B cell (primary cell): ENCODE measurements at regions not wholly inside any gene's neighbourhood (a gene's known extent, or its start where the extent isn't known, plus 50 kb on each side); places are given as distances from the start of the nearest gene placed in this dataset.

Experiments used
- ATAC-seq: fragments of 200-7000 bp; cut with Tn5 transposase; one replicate; pipeline ENCODE4 v1.10.0; 2021; ENCODE audit warnings: low read depth, mild to moderate bottlenecking, moderate number of reproducible peaks, moderate library complexity
- CTCF ChIA-PET: fragments of 350-600 bp; sonication (Branson Sonifier 250); formaldehyde crosslinking; loops from one replicate; lab custom pipeline; 2021; ENCODE audit warnings: antibody characterized with exemption, inconsistent platforms; lab: Charles Lee
- POLR2A ChIA-PET: fragments of 350-600 bp; sonication (Branson Sonifier 250); formaldehyde crosslinking; loops from one replicate; lab custom pipeline; 2021; ENCODE audit warnings: antibody characterized with exemption; lab: Charles Lee
- DNase-seq: peaks from one replicate; pipeline ENCODE4 v3.0.0; 2013
- H2AFZ ChIP-seq: 2 replicates; pipeline ENCODE4 v1.6.1; 2012; ENCODE audit warnings: mild to moderate bottlenecking, low read depth, low read length; ENCODE audit not compliant: insufficient read depth, poor library complexity, severe bottlenecking
- H3K27ac ChIP-seq, 2 donors: 1 replicate in 1 of 2; 2 replicates in 1 of 2; pipeline ENCODE4 v1.5.1; 2012 to 2013; ENCODE audit warnings: low read length in 2 of 2, mild to moderate bottlenecking in 2 of 2, moderate library complexity in 1 of 2
- H3K27me3 ChIP-seq, 4 experiments: fragments of 200-600 bp in 1 of 4; sonication (generic) in 1 of 4; replicated peaks in 1 of 4; 1 replicate in 2 of 4; 2 replicates in 2 of 4; pipeline versions ENCODE4 v1.6.1 to v1.7.0; 2013 to 2016; ENCODE audit warnings: low read length in 3 of 4, mild to moderate bottlenecking in 2 of 4, mixed read lengths in 1 of 4, moderate library complexity in 1 of 4; ENCODE audit not compliant: insufficient read depth in 4 of 4, control insufficient read depth in 3 of 4; ENCODE audit errors: control extremely low read depth in 1 of 4
- H3K36me3 ChIP-seq, 2 experiments: replicated peaks in 1 of 2; 1 replicate in 1 of 2; 2 replicates in 1 of 2; pipeline versions ENCODE4 v1.6.1 to v1.7.1; 2013; ENCODE audit warnings: low read length in 1 of 2; ENCODE audit not compliant: insufficient read depth in 2 of 2, control insufficient read depth in 1 of 2; ENCODE audit errors: control extremely low read depth in 1 of 2, extremely low read depth in 1 of 2
- H3K4me1 ChIP-seq, 2 donors: fragments of 200-600 bp in 1 of 2; sonication (generic) in 1 of 2; 1 replicate in 1 of 2; 2 replicates in 1 of 2; pipeline versions ENCODE4 v1.5.1 to v1.6.1; 2013 to 2017; ENCODE audit warnings: low read length in 2 of 2; ENCODE audit not compliant: control insufficient read depth in 2 of 2, insufficient read depth in 2 of 2
- H3K4me2 ChIP-seq: replicated peaks from 2 replicates; pipeline ENCODE3; 2012; ENCODE audit warnings: mild to moderate bottlenecking, low read depth, low read length; ENCODE audit not compliant: poor library complexity, severe bottlenecking
- H3K4me3 ChIP-seq, 5 experiments: fragments of 200-600 bp in 1 of 5; sonication (generic) in 1 of 5; 1 replicate in 3 of 5; 2 replicates in 2 of 5; pipeline versions ENCODE4 v1.5.1 to v1.7.0; 2011 to 2016; ENCODE audit warnings: low read length in 4 of 5, mild to moderate bottlenecking in 4 of 5, low read depth in 2 of 5, control low read depth in 1 of 5, moderate library complexity in 1 of 5; ENCODE audit not compliant: insufficient read depth in 1 of 5; ENCODE audit errors: control extremely low read depth in 1 of 5, extremely low read depth in 1 of 5
- H3K79me2 ChIP-seq: fragments of 200-600 bp; sonication (generic); one replicate; pipeline ENCODE4 v1.6.0; 2016; ENCODE audit warnings: low read length; ENCODE audit not compliant: control insufficient read depth, insufficient read depth
- H3K9ac ChIP-seq: fragments of 200-600 bp; sonication (generic); 2 replicates; pipeline ENCODE4 v1.6.1; 2017; ENCODE audit warnings: mild to moderate bottlenecking, low read length, moderate library complexity
- H3K9me3 ChIP-seq, 3 donors: one replicate each; pipeline versions ENCODE4 v1.6.1 to v1.7.1; 2013; ENCODE audit warnings: low read length in 2 of 3; ENCODE audit not compliant: control insufficient read depth in 2 of 3, insufficient read depth in 1 of 3; ENCODE audit errors: control extremely low read depth in 1 of 3
- H4K20me1 ChIP-seq: 2 replicates; pipeline ENCODE4 v1.6.0; 2012; ENCODE audit warnings: mild to moderate bottlenecking, low read length; ENCODE audit not compliant: insufficient read depth, control insufficient read depth, poor library complexity, severe bottlenecking
- H3K27ac Mint-ChIP-seq: one replicate; pipeline ENCODE4 v1.8.0; 2021; ENCODE audit warnings: mixed read lengths
- H3K27me3 Mint-ChIP-seq: one replicate; pipeline ENCODE4 v1.8.0; 2021; ENCODE audit warnings: mixed read lengths
- H3K4me1 Mint-ChIP-seq: one replicate; pipeline ENCODE4 v1.8.0; 2021; ENCODE audit warnings: mixed read lengths
- H3K4me3 Mint-ChIP-seq: one replicate; pipeline ENCODE4 v1.8.0; 2021; ENCODE audit warnings: mixed read lengths
- H3K9me3 Mint-ChIP-seq: one replicate; pipeline ENCODE4 v1.8.0; 2022; ENCODE audit warnings: mixed read lengths; ENCODE audit not compliant: insufficient read depth
- EZH2 ChIP-seq: IDR thresholded peaks from 2 replicates; pipeline ENCODE4 v1.6.1; 2012; ENCODE audit warnings: borderline replicate concordance, low read depth, mild to moderate bottlenecking, moderate library complexity, low read length; ENCODE audit not compliant: insufficient read depth, poor library complexity, severe bottlenecking
- WGBS: methylation state at CpG from one replicate; pipeline ENCODE4 v1.1.5; 2013; ENCODE audit warnings: missing lambda C conversion rate; ENCODE audit not compliant: insufficient coverage; 5-methylcytosine and 5-hydroxymethylcytosine counted together
- intact Hi-C: fragments of 100-400 bp; cut with micrococcal nuclease; formaldehyde crosslinking; loops from one replicate; pipeline ENCODE4 v1.10.0; 2022
- TF ChIP-seq, protein P1 (sequence below): fragments of 200-600 bp; IDR thresholded peaks from one replicate; pipeline ENCODE4 v1.8.0; 2022; ENCODE audit warnings: antibody characterized with exemption, mild to moderate bottlenecking

- Histone ChIP-seq H3K79me2 (no peaks in the 10 kb centered on the region), H3K4me1 (no peaks in the 10 kb centered on the region), H3K36me3 (no peaks in the 10 kb centered on the region), H3K4me2 (no peak overlapping the region), H3K27me3 (no peaks in the 10 kb centered on the region), H3K27ac (no peak overlapping the region), H4K20me1 (no peaks in the 10 kb centered on the region), H3K9me3 (no peaks in the 10 kb centered on the region), H3K4me3 (no peak overlapping the region), H3K9ac (no peak overlapping the region), H2AFZ (no peak overlapping the region)
- Mint-ChIP-seq H3K4me3 (no peak overlapping the region), H3K27ac (no peak overlapping the region), H3K9me3 (no peaks in the 10 kb centered on the region), H3K27me3 (no peaks in the 10 kb centered on the region), H3K4me1 (no peaks in the 10 kb centered on the region)
- ATAC-seq (no peak), DNase-seq (no peak)
- intact Hi-C loops, result no loop called here
- ChIA-PET POLR2A (no interaction called here), CTCF (no interaction called here)
- no peak for TF ChIP-seq EZH2
- TF ChIP-seq, protein P1, sequence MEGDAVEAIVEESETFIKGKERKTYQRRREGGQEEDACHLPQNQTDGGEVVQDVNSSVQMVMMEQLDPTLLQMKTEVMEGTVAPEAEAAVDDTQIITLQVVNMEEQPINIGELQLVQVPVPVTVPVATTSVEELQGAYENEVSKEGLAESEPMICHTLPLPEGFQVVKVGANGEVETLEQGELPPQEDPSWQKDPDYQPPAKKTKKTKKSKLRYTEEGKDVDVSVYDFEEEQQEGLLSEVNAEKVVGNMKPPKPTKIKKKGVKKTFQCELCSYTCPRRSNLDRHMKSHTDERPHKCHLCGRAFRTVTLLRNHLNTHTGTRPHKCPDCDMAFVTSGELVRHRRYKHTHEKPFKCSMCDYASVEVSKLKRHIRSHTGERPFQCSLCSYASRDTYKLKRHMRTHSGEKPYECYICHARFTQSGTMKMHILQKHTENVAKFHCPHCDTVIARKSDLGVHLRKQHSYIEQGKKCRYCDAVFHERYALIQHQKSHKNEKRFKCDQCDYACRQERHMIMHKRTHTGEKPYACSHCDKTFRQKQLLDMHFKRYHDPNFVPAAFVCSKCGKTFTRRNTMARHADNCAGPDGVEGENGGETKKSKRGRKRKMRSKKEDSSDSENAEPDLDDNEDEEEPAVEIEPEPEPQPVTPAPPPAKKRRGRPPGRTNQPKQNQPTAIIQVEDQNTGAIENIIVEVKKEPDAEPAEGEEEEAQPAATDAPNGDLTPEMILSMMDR, result no peak
- 100% methylated on average over 2 of the region's 4 CpGs for WGBS
These were observed 67.1 kb downstream of the HDGFL1 start for GRCh38 chr6:22636452-22636851.

GRCh38 chr6:22637782-22638181 is 68.4 kb downstream of the HDGFL1 start:
- Mint-ChIP-seq H3K4me3 (no peak overlapping the region), H3K27ac (no peak overlapping the region), H3K4me1 (no peaks in the 10 kb centered on the region), H3K9me3 (no peaks in the 10 kb centered on the region), H3K27me3 (no peaks in the 10 kb centered on the region)
- no peak overlapping the region for H3K4me2 ChIP-seq
- ChIA-PET POLR2A (no interaction called here), CTCF (no interaction called here)
- no peaks in the 10 kb centered on the region for H3K27me3 ChIP-seq
- no peak overlapping the region for H3K27ac ChIP-seq
- no peak overlapping the region for H2AFZ ChIP-seq
- H3K4me3 ChIP-seq, result no peak overlapping the region
- ATAC-seq (no peak), DNase-seq (no peak)
- H3K9ac ChIP-seq, result no peak overlapping the region
- no peaks in the 10 kb centered on the region for H4K20me1 ChIP-seq
- H3K79me2 ChIP-seq, result no peaks in the 10 kb centered on the region
- no peaks in the 10 kb centered on the region for H3K9me3 ChIP-seq
- no CpG with 5 or more reads among the region's 6 CpGs for WGBS
- intact Hi-C loops, result no loop called here
- TF ChIP-seq EZH2, result no peak
- TF ChIP-seq, protein P1, result no peak
- H3K4me1 ChIP-seq, result no peaks in the 10 kb centered on the region
- no peaks in the 10 kb centered on the region for H3K36me3 ChIP-seq
